ENCODE measurements at regions not wholly inside any gene's neighbourhood (a gene's known extent, or its start where the extent isn't known, plus 50 kb on each side); places are given as distances from the start of the nearest gene placed in this dataset.

- TF ChIP-seq, protein P1, sequence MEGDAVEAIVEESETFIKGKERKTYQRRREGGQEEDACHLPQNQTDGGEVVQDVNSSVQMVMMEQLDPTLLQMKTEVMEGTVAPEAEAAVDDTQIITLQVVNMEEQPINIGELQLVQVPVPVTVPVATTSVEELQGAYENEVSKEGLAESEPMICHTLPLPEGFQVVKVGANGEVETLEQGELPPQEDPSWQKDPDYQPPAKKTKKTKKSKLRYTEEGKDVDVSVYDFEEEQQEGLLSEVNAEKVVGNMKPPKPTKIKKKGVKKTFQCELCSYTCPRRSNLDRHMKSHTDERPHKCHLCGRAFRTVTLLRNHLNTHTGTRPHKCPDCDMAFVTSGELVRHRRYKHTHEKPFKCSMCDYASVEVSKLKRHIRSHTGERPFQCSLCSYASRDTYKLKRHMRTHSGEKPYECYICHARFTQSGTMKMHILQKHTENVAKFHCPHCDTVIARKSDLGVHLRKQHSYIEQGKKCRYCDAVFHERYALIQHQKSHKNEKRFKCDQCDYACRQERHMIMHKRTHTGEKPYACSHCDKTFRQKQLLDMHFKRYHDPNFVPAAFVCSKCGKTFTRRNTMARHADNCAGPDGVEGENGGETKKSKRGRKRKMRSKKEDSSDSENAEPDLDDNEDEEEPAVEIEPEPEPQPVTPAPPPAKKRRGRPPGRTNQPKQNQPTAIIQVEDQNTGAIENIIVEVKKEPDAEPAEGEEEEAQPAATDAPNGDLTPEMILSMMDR (IDR thresholded peaks at IDR 0.05 in 4 of 5, conservative IDR thresholded peaks at IDR 0.05 in 1 of 5), result no peak
- TF ChIP-seq POLR2A (IDR thresholded peaks at IDR 0.05), result no peak
Measured at GRCh38 chr21:16137106-16137505, 407.3 kb downstream of the USP25 start.

Data from gastrocnemius medialis (tissue), 4 donors.